ENCODE measurements at regions not wholly inside any gene's neighbourhood (a gene's known extent, or its start where the extent isn't known, plus 50 kb on each side); places are given as distances from the start of the nearest gene placed in this dataset.
"Not testable (repeated sequence)": the region's sequence is repeated elsewhere in the genome, so short reads cannot be mapped to it uniquely, and the experiment has no call there.

DNA sequence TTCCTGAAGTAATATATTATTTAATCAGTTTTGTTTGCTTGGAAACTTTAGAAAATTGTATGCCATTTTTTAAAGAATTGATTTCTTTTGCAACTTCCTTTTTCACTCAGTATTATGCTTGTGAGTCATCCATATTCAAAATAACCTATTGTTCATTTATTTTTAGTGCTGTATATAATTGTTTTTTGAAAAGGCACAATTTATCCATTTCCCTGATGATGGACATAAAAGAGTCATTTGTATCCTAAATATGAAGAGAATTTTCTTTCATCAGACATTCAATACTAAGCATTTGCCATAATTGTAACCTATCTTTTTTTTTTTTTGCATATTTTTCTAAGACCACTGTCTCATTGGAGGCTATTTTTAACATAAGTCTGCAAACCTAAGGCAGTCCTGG is 134.1 kb upstream of the SERPINE2 start:
- DNase-seq = no peak

GRCh38 chr2:224171226-224171625 is 132.1 kb upstream of the SERPINE2 start:
- no peak for DNase-seq

DNA sequence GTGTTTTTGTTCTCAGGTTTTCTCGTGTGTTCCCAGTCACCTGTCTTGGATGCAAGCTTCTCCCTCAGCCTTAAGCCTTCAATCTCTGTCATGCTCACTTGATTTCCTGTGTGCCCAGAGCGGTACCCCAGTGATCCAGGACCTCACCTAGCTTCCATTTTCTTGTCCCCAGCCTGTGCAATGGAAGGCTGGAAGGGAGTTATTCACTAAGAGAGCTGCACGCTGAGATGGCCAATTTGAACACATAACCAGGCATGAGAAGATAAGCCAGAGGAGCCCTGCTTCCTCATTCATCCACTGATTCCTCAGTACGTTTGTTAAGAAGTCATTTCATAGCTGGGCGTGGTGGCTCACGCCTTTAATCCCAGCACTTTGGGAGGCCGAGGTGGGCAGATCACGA is 130.8 kb upstream of the SERPINE2 start:
- DNase-seq = no peak

DNA sequence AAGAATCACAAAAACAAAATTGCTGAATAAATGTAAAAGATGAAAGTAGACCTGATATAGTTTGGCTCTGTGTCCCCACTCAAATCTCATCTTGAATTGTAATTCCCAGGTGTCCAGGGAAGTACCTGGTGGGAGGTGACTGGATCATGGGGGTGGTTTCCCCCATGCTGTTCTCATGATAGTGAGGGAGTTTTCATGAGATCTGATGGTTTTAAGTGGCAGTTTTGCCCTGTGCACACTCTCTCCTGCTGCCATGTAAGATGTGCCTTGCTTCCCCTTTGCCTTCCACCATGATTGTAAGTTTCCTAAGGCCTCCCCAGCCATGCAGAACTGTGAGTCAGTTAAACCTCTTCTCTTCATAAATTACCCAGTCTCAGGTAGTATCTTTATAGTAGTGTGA is 128.7 kb upstream of the SERPINE2 start:
- not testable (repeated sequence) for DNase-seq

- no peak for DNase-seq
Measured at GRCh38 chr2:224166654-224167053, 127.6 kb upstream of the SERPINE2 start.

GRCh38 chr2:224165901-224166319 is 126.8 kb upstream of the SERPINE2 start:
- DNase-seq = no peak

GRCh38 chr2:224163566-224164307 is 124.7 kb upstream of the SERPINE2 start:
- DNase-seq = no peak

- no peak for DNase-seq
Measured at GRCh38 chr2:224162122-224162521, 123.0 kb upstream of the SERPINE2 start.

- no peak for DNase-seq
Measured at GRCh38 chr2:224161712-224162111, 122.6 kb upstream of the SERPINE2 start.

GRCh38 chr2:224160917-224161316 is 121.8 kb upstream of the SERPINE2 start:
- no peak for DNase-seq

GRCh38 chr2:224159345-224159928 is 120.4 kb upstream of the SERPINE2 start:
- no peak for DNase-seq

DNA sequence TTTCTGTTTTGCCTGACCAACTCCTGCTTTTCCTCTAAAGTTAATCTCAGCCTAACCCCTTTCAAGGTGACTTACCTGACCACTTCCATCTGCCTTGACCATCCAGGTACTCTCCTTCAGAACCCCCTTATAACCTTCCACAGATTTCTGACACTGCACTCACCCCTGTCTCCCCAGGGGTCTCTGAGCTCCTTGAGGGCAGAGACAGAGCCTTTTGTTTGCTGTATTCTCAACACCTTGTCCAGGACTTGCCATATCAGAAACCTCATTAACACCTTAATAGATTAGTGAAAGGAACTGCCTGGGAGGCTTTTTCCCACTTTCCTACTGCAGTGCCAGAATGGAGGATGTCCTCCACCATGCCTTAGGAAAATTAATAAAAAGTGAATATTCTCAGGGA is 119.7 kb upstream of the SERPINE2 start:
- no peak for DNase-seq

DNA sequence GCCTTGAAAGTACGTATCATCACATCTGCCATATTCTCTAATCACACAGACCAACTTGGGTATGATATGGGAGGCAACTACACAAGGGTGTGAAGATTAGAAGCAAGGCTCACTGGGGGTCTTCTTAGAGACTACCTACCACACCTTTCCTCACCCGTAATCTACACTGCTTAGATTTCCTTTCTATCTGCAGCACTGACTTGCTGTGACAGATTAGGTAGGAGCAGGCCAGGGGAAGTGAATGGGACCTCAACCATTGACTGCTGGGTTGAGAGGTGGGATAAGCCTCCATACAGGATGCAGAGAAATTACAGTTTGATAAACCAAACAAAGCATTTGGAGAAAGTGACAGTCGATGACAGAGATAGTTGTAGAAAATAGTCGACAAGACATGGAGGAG is 119.0 kb upstream of the SERPINE2 start:
- no peak for DNase-seq

GRCh38 chr2:224157655-224158054 is 118.6 kb upstream of the SERPINE2 start:
- no peak for DNase-seq

DNA sequence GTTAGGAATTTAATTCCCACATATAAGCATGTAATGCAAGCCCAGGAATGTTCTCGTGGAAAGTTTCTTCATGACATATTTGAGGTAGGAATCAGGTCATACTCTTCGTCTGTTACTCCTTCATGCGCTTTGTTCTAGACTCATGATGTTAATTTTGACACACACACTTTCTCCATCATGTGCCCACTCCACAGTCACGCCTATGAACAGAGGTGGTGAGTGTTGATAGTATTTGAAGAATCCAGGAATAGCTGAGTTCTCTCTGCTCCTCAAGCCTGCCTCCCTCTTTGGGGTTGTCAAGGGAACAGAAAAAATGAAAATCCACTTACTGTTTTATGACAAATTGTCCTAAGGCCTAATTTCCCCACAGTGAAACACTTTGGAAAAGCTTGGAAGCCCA is 117.3 kb upstream of the SERPINE2 start:
- DNase-seq = no peak

DNA sequence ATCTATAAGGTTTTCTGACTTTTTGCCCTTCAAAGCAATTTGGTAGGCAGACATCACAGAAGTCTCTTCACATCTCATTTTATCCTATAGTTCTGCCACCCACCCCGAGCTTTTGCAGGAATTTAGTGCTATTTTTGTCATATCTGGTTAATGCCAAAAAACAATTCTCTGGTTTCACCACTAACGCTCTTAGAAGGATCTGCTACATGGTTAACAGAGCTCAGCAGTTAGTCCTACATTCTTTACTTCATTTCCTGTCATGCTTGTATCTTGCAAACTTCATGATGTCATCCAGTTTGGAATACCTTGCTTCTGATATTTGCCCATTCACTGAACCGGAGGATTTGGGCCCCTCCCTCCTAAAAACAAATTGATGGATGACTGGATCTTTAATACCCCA is 116.8 kb upstream of the SERPINE2 start:
- no peak for DNase-seq

DNA sequence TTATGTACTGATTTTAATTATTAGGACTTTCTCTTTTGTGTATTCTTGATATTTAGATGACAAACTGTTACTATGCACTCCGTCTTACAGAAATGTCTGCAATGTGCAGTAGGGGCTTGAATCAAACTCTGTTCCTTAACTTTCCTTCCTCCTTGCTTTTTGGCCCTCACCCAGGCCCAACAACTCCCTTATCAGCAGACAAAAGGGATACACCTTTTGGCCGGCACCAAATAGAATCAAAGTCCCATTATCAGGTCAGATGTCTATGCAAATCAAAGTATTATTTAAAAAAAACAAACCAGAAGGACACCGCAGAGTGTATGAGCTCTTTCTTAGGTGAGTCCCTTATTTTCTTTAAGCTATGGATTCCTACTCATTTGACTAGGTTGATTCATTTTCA is 116.3 kb upstream of the SERPINE2 start:
- no peak for DNase-seq

GRCh38 chr2:224151680-224152310 is 112.7 kb upstream of the SERPINE2 start:
- DNase-seq = no peak

GRCh38 chr2:224151161-224151560 is 112.1 kb upstream of the SERPINE2 start:
- DNase-seq = no peak

- DNase-seq = not testable (repeated sequence)
Measured at GRCh38 chr2:224148058-224148457, 109.0 kb upstream of the SERPINE2 start.

DNA sequence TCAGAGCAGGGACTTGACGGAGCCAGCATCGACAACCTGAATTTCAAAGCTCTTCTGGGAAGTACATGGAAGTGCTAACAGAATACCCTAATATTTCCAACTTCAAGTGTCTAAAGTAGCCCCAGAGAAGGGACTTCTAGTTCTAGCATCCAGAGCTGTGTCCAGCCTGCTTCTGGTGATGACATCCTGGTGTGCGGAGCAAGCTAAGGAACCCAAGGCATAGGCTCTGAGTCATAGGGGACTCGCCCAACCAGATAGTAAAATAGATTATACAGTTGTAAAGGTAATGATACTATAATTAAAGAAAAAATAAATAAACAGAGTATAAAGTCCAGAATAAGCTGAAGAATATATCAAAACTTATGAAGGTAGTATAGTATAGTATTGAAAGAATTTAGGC is 108.1 kb upstream of the SERPINE2 start:
- DNase-seq = no peak

DNA sequence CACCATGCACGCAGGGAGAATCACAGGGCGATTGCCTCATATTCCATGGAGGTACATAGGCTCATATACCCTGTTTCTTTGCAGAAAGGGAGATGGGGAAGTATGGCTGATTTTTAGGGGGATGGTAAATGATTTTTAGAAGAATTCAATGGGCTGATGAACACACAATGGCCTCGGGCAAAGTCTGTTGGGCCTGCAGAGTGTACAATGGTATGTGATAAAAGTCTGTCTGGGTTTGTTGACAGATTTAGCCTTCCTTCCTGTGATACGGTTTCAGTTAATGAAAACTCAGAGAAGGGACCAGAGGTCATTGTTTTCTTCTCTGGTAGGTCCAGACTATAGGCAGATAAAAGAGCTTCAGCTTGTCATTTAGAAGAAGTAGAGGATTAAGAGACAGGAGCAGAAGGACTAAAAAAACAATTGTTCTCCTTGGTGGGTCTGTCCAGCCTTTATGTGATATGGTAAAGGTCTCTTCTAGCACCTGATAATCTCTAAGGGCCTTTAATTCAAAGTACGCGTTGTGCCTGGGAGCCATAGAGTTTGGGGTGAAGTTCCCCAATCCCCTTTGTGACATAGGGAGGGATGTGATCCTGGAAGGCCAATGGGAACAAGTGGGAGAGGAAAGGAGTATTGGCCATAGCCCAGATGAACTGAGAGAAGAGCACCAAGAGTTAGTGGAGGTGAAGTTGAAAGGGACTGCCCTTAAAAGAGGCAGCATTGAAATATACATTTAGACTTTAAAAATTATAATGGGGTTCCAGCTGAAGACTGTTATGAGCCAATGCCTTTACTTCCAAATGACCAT is 107.5 kb upstream of the SERPINE2 start:
- no peak for DNase-seq

- DNase-seq = no peak
Measured at GRCh38 chr2:224145751-224146355, 106.8 kb upstream of the SERPINE2 start.

All from NCI-H2081 treated with DMSO at 0.1 percent for 48 hours (cell line).